Endothelial cell of umbilical vein (primary cell): ENCODE measurements at regions not wholly inside any gene's neighbourhood (a gene's known extent, or its start where the extent isn't known, plus 50 kb on each side); places are given as distances from the start of the nearest gene placed in this dataset.

Experiments used
- BruUV-seq: library from RNA; stranded (reverse); fragments of 400-500 nt; replicated peaks from 2 replicates; lab custom pipeline; 2021; lab: Mats Ljungman, UMichigan
- CTCF ChIA-PET: fragments of 300-600, 350-600 bp; sonication (Branson Sonifier 250); formaldehyde crosslinking; loops from one replicate; lab custom pipeline; 2021; ENCODE audit warnings: antibody characterized with exemption, inconsistent platforms; lab: Charles Lee
- POLR2A ChIA-PET: fragments of 300-600, 350-600 bp; sonication (Branson Sonifier 250); formaldehyde crosslinking; loops from one replicate; lab custom pipeline; 2021; ENCODE audit warnings: antibody characterized with exemption, inconsistent platforms; lab: Charles Lee
- DNase-seq: peaks from one replicate; pipeline ENCODE4 v3.0.0-alpha.2; 2011; ENCODE audit warnings: low read depth, low spot score
- FAIRE-seq: peaks from 2 replicates; lab custom pipeline; 2011; peaks lifted over from hg19 to GRCh38; lab: Jason Lieb, UNC
- H2AFZ ChIP-seq: 2 replicates; pipeline ENCODE4 v1.6.0; 2012; ENCODE audit warnings: low read depth, low read length, control low read depth, inconsistent platforms
- H3K27ac ChIP-seq: 2 replicates; pipeline ENCODE4 v1.5.1; 2011; ENCODE audit warnings: low read depth, mild to moderate bottlenecking, control low read depth, low read length, moderate library complexity; ENCODE audit not compliant: insufficient read depth
- H3K27me3 ChIP-seq, 2 experiments: 2 replicates each; pipeline versions ENCODE4 v1.6.0 to v1.6.1; 2011; ENCODE audit warnings: low read length in 2 of 2, mixed read lengths in 1 of 2; ENCODE audit not compliant: control insufficient read depth in 2 of 2, insufficient read depth in 2 of 2
- H3K36me3 ChIP-seq, 2 experiments: 2 replicates in 1 of 2; 3 replicates in 1 of 2; pipeline ENCODE4 v1.5.1; 2011; ENCODE audit warnings: low read length in 2 of 2, mild to moderate bottlenecking in 1 of 2, moderate library complexity in 1 of 2; ENCODE audit not compliant: control insufficient read depth in 2 of 2, insufficient read depth in 2 of 2; ENCODE audit errors: extremely low read depth in 1 of 2
- H3K4me1 ChIP-seq: 3 replicates; pipeline ENCODE4 v1.5.1; 2011; ENCODE audit warnings: mild to moderate bottlenecking, low read length; ENCODE audit not compliant: control insufficient read depth, insufficient read depth; ENCODE audit errors: extremely low read depth
- H3K4me2 ChIP-seq: 2 replicates; pipeline ENCODE4 v1.6.1; 2011; ENCODE audit warnings: low read length, control low read depth, mixed read lengths; ENCODE audit not compliant: insufficient read depth
- H3K4me3 ChIP-seq, 3 experiments: fragments of 200-600 bp in 1 of 3; sonication (generic), shearing (Covaris generic) in 1 of 3; replicated peaks in 1 of 3; 2 replicates each; pipeline ENCODE4 v1.5.1; 2011 to 2016; ENCODE audit warnings: control low read depth in 3 of 3, low read length in 3 of 3, mild to moderate bottlenecking in 2 of 3, inconsistent platforms in 1 of 3, low read depth in 1 of 3, moderate library complexity in 1 of 3; ENCODE audit not compliant: insufficient read depth in 1 of 3
- H3K79me2 ChIP-seq: 2 replicates; pipeline ENCODE4 v1.6.0; 2012; ENCODE audit warnings: low read length, inconsistent platforms; ENCODE audit not compliant: control insufficient read depth, insufficient read depth
- H3K9ac ChIP-seq: replicated peaks from 2 replicates; pipeline ENCODE3; 2011; ENCODE audit warnings: low read length, control low read depth; ENCODE audit not compliant: insufficient read depth; ENCODE audit errors: extremely low read depth
- H3K9me1 ChIP-seq: replicated peaks from 3 replicates; pipeline ENCODE4 v1.6.0; 2011; ENCODE audit warnings: mild to moderate bottlenecking, low read length; ENCODE audit not compliant: control insufficient read depth, insufficient read depth; ENCODE audit errors: extremely low read depth
- H3K9me3 ChIP-seq: replicated peaks from 2 replicates; pipeline ENCODE4 v1.5.1; 2012; ENCODE audit warnings: low read length, inconsistent platforms; ENCODE audit not compliant: control insufficient read depth, insufficient read depth
- H4K20me1 ChIP-seq: replicated peaks from 2 replicates; pipeline ENCODE3; 2011; ENCODE audit warnings: mild to moderate bottlenecking, low read length; ENCODE audit not compliant: control insufficient read depth, insufficient read depth; ENCODE audit errors: extremely low read depth
- EZH2 ChIP-seq: IDR thresholded peaks from 2 replicates; pipeline ENCODE4 v1.6.1; 2012; ENCODE audit warnings: borderline replicate concordance, low read depth, mild to moderate bottlenecking, moderate library complexity, low read length, inconsistent platforms; ENCODE audit not compliant: severe bottlenecking
- FOS ChIP-seq: IDR thresholded peaks from 2 replicates; pipeline ENCODE4 v1.6.1; 2011; ENCODE audit warnings: mild to moderate bottlenecking, low read length, moderate library complexity, borderline replicate concordance; ENCODE audit not compliant: insufficient read depth
- GATA2 ChIP-seq: IDR thresholded peaks from 2 replicates; pipeline ENCODE4 v1.7.0; 2011; ENCODE audit warnings: low read depth, mild to moderate bottlenecking, moderate library complexity, mixed read lengths, low read length; ENCODE audit not compliant: insufficient read length, insufficient read depth
- POLR2A ChIP-seq: IDR thresholded peaks from 2 replicates; pipeline ENCODE4 v1.6.1; 2012; ENCODE audit warnings: low read depth, mild to moderate bottlenecking, control low read depth, low read length
- dilution Hi-C: fragments of 300-500 bp; cut with MboI; formaldehyde crosslinking; loops from one replicate; pipeline ENCODE4 v1.15.0; 2019; ENCODE audit warnings: low sequenced_read_pairs; ENCODE audit not compliant: extremely low pct_ligation_motif_present
- intact Hi-C: fragments of 100-400 bp; cut with micrococcal nuclease; formaldehyde crosslinking; loops from one replicate; pipeline ENCODE4 v1.10.0; 2022
- TF ChIP-seq, protein P1 (sequence below): IDR thresholded peaks from 2 replicates; pipeline ENCODE4 v1.6.1; 2011; ENCODE audit not compliant: insufficient read depth, insufficient read length
- TF ChIP-seq, protein P2 (sequence below), 2 donors: IDR thresholded peaks; 1 replicate in 1 of 2; 2 replicates in 1 of 2; pipeline ENCODE4 v1.5.1; 2011; ENCODE audit warnings: low read length in 2 of 2, mild to moderate bottlenecking in 2 of 2, moderate library complexity in 2 of 2, control low read depth in 1 of 2, inconsistent platforms in 1 of 2, low read depth in 1 of 2; ENCODE audit not compliant: insufficient read depth in 1 of 2; ENCODE audit errors: extremely low read depth in 1 of 2

- no peak for TF ChIP-seq POLR2A
- TF ChIP-seq, protein P1, sequence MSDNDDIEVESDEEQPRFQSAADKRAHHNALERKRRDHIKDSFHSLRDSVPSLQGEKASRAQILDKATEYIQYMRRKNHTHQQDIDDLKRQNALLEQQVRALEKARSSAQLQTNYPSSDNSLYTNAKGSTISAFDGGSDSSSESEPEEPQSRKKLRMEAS: no peak
- H3K36me3 ChIP-seq: no peaks in the 10 kb centered on the region
- H3K4me1 ChIP-seq: no peaks in the 10 kb centered on the region
- H4K20me1 ChIP-seq: no peaks in the 10 kb centered on the region
- no TSS peak for BruUV-seq
- intact Hi-C loops: no loop called here
- dilution Hi-C loops: no loop called here
- ChIA-PET CTCF (no interaction called here), POLR2A (no interaction called here)
- H3K4me2 ChIP-seq: no peak overlapping the region
- H3K9me1 ChIP-seq: no peaks in the 10 kb centered on the region
- H3K9ac ChIP-seq: no peak overlapping the region
- no peaks in the 10 kb centered on the region for H3K27me3 ChIP-seq
- H3K27ac ChIP-seq: no peak overlapping the region
- no peak for FAIRE-seq
- H3K4me3 ChIP-seq: no peak overlapping the region
- DNase-seq: no peak
- H3K79me2 ChIP-seq: no peaks in the 10 kb centered on the region
- peaks cover 17% of the 10 kb centered on the region for H3K9me3 ChIP-seq
- no peak overlapping the region for H2AFZ ChIP-seq
Observed at GRCh38 chr22:48424201-48424627, 1403.5 kb downstream of the BRD1 start.

- Histone ChIP-seq H3K79me2 (no peaks in the 10 kb centered on the region), H3K27ac (no peak overlapping the region), H2AFZ (no peak overlapping the region), H3K4me3 (no peak overlapping the region), H3K36me3 (no peaks in the 10 kb centered on the region), H3K9me3 (peaks cover 17% of the 10 kb centered on the region), H3K9me1 (no peaks in the 10 kb centered on the region), H4K20me1 (no peaks in the 10 kb centered on the region), H3K4me2 (no peak overlapping the region), H3K27me3 (no peaks in the 10 kb centered on the region), H3K9ac (no peak overlapping the region), H3K4me1 (no peaks in the 10 kb centered on the region)
- no peak for DNase-seq
- POLR2A ChIA-PET: no interaction called here
- CTCF ChIA-PET: no interaction called here
- no TSS peak for BruUV-seq
- FAIRE-seq: no peak
- TF ChIP-seq, protein P1: no peak
- no peak for TF ChIP-seq FOS
- TF ChIP-seq GATA2: no peak
- TF ChIP-seq EZH2: no peak
- TF ChIP-seq, protein P2, sequence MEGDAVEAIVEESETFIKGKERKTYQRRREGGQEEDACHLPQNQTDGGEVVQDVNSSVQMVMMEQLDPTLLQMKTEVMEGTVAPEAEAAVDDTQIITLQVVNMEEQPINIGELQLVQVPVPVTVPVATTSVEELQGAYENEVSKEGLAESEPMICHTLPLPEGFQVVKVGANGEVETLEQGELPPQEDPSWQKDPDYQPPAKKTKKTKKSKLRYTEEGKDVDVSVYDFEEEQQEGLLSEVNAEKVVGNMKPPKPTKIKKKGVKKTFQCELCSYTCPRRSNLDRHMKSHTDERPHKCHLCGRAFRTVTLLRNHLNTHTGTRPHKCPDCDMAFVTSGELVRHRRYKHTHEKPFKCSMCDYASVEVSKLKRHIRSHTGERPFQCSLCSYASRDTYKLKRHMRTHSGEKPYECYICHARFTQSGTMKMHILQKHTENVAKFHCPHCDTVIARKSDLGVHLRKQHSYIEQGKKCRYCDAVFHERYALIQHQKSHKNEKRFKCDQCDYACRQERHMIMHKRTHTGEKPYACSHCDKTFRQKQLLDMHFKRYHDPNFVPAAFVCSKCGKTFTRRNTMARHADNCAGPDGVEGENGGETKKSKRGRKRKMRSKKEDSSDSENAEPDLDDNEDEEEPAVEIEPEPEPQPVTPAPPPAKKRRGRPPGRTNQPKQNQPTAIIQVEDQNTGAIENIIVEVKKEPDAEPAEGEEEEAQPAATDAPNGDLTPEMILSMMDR (IDR thresholded peaks at IDR 0.05; ENCODE audit: extremely low read depth in 1 of 2, insufficient read depth in 1 of 2, low read depth in 1 of 2, low read length in 2 of 2): no peak
- intact Hi-C loops: no loop called here
- dilution Hi-C loops: no loop called here
Observed at GRCh38 chr22:48423481-48423911, 1404.2 kb downstream of the BRD1 start.
